HG03378 (cell line): ENCODE measurements at regions not wholly inside any gene's neighbourhood (a gene's known extent, or its start where the extent isn't known, plus 50 kb on each side); places are given as distances from the start of the nearest gene placed in this dataset.

ENCODE experiments used
- ATAC-seq: cut with Tn5 transposase; IDR thresholded peaks from one replicate; pipeline ENCODE4 v1.9.1; 2021; ENCODE audit warnings: mild to moderate bottlenecking, moderate library complexity; ENCODE audit not compliant: unreplicated experiment

DNA sequence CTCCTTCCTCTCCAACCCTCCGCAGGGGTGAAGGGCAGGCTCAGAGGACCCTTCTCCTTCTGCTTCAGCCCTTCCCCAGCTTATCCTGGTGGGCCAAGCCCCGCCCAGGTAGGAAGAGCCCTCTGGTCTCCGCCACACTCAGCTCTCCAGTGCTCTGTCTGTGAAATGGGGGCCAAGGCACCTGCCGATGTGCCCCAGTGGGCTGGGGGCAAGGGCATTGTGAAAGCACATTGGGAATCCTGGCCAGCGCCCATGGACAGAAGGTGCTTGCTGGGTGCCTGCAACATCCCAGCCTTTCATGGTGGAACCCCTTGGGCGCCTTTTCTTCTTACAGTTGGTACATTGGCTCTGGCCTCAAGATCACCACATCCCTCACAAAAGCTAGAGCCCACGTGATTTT, 150.8 kb downstream of the INHBB start:
- no peak for ATAC-seq

DNA sequence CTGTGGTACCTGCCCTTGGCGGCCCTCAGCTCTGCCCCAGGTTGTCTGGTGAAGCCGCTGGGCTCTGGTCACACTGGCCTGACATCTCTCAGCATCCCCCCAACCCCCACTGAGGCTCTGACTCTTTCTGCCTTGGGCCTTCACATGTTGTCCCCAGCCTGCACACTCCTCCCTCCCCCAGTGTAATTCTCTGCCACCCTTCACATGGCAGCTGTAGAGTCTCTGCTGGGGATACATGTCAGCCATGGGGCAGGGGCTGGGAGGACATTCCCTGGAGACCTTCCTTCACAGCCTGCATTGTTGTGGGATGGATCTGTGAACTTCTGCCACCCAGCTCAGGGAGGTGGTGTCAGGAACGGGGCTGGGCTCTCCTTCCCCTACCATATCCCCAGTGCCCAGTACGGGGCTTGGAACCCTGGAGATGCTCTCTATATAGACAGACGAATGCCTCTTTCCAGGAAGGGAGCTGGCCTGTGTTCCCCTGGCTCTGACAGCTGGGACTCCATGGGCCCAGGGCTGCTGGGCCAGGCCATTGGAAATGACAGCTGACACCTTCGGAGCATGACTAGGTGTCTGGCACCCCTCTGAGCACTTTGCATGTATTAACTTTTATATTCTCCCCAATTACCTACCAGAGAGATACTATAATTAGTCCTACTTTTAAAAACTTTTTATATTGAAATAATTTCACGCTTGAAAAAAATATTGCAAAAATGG, 151.5 kb downstream of the INHBB start:
- ATAC-seq = no peak

- ATAC-seq = no peak
These were observed 152.2 kb downstream of the INHBB start for GRCh38 chr2:120498121-120498520.

GRCh38 chr2:120498576-120499394, 152.8 kb downstream of the INHBB start:
- ATAC-seq = no peak

DNA sequence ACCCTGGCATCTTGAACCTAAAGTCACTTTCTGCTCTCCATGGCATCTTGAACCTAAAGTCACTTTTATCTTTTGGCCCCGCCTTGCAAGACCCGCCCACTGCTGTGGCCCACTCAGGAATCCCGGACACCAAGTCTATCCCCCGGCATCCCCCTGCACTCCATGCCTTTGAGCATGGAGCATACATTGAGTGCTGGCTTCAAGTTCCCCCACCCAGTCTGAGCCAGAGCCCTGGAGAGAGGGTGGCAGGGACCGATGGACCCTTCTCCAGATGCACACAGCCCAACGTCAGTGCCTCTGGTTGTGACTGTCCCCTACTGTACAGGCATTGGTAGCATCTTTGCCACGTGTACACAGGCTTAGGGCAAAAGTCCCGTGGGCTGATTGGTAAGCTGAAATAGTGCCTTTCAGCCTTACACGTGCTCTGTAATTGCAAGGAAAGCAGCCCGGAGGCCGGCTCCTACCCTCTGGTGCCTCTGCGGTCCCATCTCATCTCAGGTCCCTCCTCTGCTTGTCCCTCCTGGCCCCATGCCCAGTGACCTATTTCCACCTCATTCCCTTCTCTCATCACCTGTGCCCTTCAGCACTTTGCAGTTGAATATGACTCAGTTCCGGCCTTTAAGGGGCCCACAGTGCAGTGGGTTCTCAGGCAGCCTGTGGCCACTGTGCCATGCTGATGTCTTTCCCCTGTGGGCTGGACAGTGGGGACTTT, 154.0 kb downstream of the INHBB start:
- no peak for ATAC-seq

DNA sequence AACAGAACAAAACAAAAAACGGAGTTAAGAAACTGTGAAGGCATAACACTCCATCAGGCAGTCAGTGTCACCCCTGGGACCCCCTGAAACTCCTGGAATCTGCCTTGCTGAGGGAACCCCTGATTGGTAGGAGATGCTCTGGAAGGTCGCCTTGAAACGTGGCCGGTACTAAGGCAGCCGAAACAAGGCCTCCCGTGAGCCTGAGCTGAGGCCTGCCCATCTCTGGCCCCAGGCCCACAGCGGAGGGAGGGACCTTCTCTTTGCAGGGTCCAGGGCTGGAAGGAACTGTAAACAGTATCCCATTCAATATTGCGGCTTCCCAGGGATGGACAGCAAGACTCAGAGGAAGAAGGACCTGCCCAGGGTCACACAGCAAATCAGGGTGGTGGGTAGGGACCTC, 155.7 kb downstream of the INHBB start:
- ATAC-seq = no peak

DNA sequence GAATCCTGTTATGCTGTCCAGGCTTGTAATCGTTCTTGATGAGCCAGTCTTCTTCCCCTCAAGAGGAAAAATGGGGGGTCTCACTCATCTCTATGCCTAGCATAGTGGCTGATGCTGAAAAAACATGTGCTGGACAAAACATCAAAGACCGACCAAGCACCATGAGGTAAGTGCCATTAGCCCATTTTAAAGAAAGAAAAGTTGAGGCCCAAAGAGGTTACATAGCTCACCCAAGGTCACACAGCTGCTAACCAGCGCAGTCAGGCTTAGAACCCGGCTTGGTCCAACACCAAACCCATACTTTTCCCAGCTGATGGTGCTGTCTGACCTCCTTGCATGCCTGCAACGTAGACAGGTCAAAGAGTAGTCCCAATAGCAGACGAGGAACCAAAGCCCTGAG, 156.4 kb downstream of the INHBB start:
- ATAC-seq = no peak

DNA sequence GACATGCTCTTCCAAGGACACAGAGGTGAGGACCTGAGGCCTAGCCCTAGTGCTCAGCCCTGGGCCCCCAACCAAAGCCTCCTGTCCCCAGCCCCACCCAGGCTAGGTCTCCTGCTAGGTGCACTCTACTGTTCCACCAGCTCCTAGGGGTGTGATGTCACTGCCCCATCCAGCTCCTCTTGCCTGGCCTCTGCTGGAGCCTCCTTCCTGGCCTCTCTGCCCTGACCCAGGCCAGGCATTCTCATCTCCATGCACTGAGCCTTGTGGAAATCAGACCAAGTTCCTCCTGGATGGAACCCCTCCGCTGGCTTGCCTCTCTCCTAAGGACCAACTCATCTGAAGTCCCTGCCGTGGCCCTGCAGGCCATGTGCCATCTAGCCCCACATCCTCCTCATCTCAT, 156.8 kb downstream of the INHBB start:
- no peak for ATAC-seq

GRCh38 chr2:120503206-120503792, 157.4 kb downstream of the INHBB start:
- no peak for ATAC-seq

- ATAC-seq = no peak
These were observed 158.0 kb downstream of the INHBB start for GRCh38 chr2:120503793-120504571.

GRCh38 chr2:120504936-120505705, 159.2 kb downstream of the INHBB start:
- ATAC-seq = no peak

DNA sequence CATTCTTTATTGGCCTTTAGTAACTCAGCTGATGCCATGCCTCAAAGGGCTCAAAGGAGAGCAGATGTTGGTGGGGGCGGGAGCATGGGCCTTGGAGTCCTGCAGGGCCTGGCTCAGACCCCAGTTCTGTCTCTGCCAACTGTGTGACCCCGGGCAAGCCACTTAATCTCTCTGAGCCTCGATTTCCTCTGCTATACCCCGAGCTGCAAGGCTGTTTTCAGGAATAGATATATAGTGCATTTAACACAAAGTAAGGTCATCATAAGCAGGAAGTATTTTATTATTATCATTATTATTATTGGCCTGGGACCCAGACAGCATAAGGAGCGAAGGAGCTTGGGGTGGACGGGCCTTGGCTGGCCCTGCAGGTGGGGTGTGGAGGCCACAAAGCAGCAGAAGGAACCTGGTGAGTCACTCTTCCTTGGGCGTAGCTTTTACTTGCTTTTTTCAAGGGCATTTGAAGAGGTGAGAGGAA, 162.7 kb downstream of the INHBB start:
- ATAC-seq = no peak

- no peak for ATAC-seq
These were observed 163.4 kb downstream of the INHBB start for GRCh38 chr2:120509213-120509815.

- ATAC-seq = no peak
These were observed 164.2 kb downstream of the INHBB start for GRCh38 chr2:120509991-120510735.

DNA sequence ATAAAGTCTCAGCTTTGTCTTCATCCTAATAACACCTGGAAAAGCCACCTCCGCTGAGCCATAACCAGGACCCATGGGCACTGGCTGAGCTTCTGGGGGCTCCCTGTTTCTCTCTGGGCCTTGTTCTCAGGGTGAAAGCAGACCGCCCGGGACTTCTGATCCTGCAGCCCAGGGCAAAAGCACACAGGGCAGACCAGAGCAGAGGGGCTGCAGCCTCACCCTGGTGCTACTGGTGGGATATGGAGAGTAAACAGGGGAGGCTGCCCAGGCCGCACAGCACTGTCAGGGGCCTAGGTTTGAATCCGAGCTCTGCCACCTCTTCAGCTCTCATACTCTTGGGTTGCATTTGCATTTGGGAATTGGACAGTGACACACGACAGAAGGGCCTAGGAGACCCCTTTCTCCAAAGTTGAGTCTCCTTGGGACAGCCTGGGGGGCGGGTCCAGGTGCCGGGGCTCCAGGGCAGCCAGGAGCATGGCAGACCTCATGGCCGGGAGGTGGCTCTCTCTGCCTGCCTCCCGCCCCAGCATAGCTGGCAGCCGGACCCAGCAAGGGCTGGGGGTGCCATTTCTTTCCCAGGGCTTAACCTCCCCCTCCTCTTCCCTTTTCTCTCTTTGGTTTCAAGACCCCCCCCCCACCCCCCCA, 164.9 kb downstream of the INHBB start:
- ATAC-seq = no peak

DNA sequence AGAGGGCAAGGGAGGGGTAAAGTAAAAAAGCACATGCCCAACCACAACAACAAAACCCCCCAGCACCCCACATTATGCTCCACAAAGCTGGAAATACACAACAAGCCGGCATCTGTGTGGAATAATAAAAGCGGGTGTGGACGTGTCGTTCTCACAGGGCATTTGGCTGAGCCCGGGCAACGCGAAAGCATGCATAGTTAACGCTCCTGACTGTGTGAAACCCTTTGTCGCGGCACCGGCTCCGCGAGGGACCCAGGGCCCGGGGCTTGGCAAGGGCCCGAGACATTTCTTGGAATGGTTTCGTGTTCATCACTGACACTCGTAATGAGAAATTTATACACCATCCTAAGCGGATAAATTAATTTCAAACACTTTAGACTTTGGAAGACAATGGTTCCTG, 165.6 kb downstream of the INHBB start:
- no peak for ATAC-seq

DNA sequence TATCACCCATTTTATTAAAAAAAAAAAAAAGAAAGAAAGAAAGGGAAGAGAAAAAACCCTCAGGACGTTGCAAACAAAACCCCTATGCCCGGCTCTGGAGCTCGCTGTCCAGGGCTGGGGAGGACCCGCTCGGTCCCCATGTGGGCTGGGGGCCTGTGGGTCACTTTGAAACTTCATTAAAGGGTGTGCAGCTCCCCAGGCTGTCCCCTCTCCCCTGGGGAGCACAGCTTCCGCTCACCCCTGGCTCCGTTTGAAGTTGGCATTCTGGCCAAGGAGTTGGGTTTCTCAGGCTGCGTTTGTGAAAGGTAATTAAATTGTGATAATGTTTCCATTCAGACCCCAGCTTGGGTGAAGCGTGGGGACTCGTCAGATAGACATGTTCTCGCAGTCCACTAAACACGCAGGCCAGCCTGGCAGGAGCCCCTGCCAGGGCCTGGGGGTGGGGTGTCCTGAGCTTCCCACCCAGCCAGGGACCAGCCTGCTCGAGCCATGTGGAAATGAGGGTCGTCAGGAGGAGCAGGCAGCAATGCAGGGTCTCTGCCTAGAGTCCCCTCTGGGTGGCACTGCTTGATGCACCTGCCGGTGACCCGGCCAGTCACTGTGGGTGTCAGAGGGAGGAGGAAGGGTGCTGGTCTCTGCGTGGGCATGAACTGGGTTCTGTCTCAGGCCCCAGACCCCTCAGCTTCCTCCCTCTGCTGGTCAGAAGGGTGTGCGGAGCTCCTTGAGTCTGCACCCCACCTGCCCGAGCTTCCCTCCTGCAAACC, 166.2 kb downstream of the INHBB start:
- no peak for ATAC-seq
